BJ (cell line): ENCODE measurements at regions not wholly inside any gene's neighbourhood (a gene's known extent, or its start where the extent isn't known, plus 50 kb on each side); places are given as distances from the start of the nearest gene placed in this dataset.
"Not testable (repeated sequence)": the region's sequence is repeated elsewhere in the genome, so short reads cannot be mapped to it uniquely, and the experiment has no call there.

ENCODE experiments used
- CTCF ChIA-PET: fragments of 350-600 bp; formaldehyde crosslinking; extraction: SDS; loops from one replicate; lab custom pipeline; 2021; ENCODE audit warnings: antibody characterized with exemption, inconsistent platforms; lab: Yijun Ruan, JAX
- POLR2A ChIA-PET: fragments of 300-600 bp; sonication (Branson Sonifier 250); formaldehyde crosslinking; extraction: SDS; loops from one replicate; lab custom pipeline; 2021; ENCODE audit warnings: antibody characterized with exemption; lab: Charles Lee
- DNase-seq: peaks from one replicate; pipeline ENCODE4 v3.0.0-alpha.2; 2011; ENCODE audit warnings: low read depth
- H3K27me3 ChIP-seq: 2 replicates; pipeline ENCODE4 v1.6.0; 2011; ENCODE audit warnings: low read length; ENCODE audit not compliant: control insufficient read depth, insufficient read depth
- H3K36me3 ChIP-seq: 2 replicates; pipeline ENCODE4 v1.5.1; 2011; ENCODE audit warnings: low read length; ENCODE audit not compliant: control insufficient read depth, insufficient read depth
- H3K4me3 ChIP-seq: 2 replicates; pipeline ENCODE4 v1.5.1; 2011; ENCODE audit warnings: low read depth, mild to moderate bottlenecking, control low read depth, low read length
- TF ChIP-seq, protein P1 (sequence below): IDR thresholded peaks from 2 replicates; pipeline ENCODE4 v1.5.1; 2011; ENCODE audit warnings: low read depth, mild to moderate bottlenecking, control low read depth, inconsistent platforms, low read length, moderate library complexity; ENCODE audit not compliant: insufficient read depth

DNA sequence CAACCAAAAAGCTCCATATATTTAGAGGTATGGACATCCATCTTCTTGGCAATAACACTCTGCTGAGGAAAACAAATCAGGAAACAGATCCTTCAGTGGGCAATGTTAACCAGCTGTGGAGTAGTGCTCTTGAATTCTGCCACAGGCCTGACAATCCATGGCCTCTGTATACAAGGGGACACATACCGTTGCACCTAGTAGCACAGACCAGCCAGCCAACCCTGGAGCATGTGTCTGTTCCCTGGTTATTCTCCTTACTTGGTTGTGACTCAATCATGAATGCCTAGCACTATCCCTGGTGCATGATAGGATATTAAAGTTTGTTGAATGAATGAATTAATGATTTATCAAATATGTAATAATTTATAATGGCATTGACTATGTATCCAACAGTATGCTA is 261.4 kb upstream of the MGAT5 start:
- ChIA-PET CTCF (no interaction called here), POLR2A (no interaction called here)
- Histone ChIP-seq H3K27me3 (no peaks in the 10 kb centered on the region), H3K4me3 (no peak overlapping the region), H3K36me3 (no peaks in the 10 kb centered on the region)
- TF ChIP-seq, protein P1, sequence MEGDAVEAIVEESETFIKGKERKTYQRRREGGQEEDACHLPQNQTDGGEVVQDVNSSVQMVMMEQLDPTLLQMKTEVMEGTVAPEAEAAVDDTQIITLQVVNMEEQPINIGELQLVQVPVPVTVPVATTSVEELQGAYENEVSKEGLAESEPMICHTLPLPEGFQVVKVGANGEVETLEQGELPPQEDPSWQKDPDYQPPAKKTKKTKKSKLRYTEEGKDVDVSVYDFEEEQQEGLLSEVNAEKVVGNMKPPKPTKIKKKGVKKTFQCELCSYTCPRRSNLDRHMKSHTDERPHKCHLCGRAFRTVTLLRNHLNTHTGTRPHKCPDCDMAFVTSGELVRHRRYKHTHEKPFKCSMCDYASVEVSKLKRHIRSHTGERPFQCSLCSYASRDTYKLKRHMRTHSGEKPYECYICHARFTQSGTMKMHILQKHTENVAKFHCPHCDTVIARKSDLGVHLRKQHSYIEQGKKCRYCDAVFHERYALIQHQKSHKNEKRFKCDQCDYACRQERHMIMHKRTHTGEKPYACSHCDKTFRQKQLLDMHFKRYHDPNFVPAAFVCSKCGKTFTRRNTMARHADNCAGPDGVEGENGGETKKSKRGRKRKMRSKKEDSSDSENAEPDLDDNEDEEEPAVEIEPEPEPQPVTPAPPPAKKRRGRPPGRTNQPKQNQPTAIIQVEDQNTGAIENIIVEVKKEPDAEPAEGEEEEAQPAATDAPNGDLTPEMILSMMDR = no peak
- no peak for DNase-seq

DNA sequence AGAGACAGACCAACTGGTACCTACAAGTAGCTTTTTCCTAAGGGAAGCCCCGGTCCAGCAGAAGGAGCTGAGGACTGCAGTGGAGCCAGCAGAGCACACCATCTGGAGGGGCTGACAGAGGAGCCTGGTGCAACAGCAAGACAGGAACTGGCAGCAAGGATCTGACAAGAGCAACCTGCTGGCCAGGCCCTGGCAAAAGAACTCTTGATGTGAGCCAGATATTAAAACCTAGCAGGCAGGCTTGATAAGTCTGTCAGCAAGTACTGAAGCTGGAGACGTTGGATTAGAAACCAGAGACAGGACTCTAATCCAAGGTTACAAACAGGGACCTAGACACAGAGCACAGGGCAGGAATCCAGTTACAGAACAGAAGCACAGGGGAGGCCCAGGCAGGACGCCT is 260.7 kb upstream of the MGAT5 start:
- Histone ChIP-seq H3K4me3 (no peak overlapping the region), H3K36me3 (no peaks in the 10 kb centered on the region), H3K27me3 (no peaks in the 10 kb centered on the region)
- POLR2A ChIA-PET = no interaction called here
- no peak for DNase-seq
- TF ChIP-seq, protein P1 = no peak
- CTCF ChIA-PET = no interaction called here

DNA sequence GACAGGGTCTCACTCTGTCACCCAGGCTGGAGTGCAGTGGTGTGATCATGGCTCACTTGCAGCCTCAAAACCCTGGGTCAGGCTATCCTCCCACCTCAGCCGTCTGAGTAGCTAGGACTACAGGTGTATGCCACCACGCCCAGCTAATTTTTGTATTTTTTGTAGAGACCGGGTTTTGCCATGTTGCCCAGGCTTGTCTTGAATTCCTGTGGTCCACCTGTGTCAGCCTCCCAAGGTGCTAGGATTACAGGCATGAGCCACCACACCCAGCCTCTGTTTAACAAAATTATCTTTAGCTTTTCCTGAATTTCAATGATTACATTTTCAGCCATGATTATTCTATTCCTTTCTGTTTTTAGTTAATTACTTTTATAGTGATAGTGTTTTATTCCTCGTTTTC is 255.1 kb upstream of the MGAT5 start:
- CTCF ChIA-PET = interaction anchor here (0.6 kb wide), 1 partner anchor 19 kb away, joined by 5 read pairs; no protein-coding TSS in a partner anchor
- POLR2A ChIA-PET, H3K4me3 ChIP-seq, DNase-seq, H3K36me3 ChIP-seq, H3K27me3 ChIP-seq: not testable (repeated sequence)

DNA sequence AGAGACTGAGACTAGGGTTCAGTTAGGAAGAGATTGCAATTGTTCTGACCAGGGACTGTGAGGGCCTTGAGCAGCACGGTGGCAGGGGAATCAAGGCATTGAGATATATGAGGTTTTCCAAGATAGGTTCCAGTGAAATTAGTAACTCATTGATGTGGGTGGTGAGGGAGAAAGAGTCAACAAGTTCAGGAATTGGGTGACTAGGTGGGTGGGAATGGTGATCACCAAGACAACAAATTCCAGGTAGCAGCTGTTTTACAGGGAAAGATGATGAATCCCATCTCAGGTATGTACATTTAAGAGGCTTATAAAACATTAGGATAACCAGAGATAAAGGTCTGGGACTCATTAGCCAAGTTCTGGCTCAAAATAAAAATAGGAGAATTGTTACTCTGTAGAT is 251.5 kb upstream of the MGAT5 start:
- Histone ChIP-seq H3K27me3 (no peaks in the 10 kb centered on the region), H3K36me3 (no peaks in the 10 kb centered on the region), H3K4me3 (no peak overlapping the region)
- DNase-seq = no peak
- ChIA-PET POLR2A (no interaction called here), CTCF (interaction anchor here (0.6 to 1.9 kb wide), 3 partner anchors 11 to 1739 kb away, joined by 3 to 5 read pairs (median 3); no protein-coding TSS in a partner anchor)
- TF ChIP-seq, protein P1 = no peak

DNA sequence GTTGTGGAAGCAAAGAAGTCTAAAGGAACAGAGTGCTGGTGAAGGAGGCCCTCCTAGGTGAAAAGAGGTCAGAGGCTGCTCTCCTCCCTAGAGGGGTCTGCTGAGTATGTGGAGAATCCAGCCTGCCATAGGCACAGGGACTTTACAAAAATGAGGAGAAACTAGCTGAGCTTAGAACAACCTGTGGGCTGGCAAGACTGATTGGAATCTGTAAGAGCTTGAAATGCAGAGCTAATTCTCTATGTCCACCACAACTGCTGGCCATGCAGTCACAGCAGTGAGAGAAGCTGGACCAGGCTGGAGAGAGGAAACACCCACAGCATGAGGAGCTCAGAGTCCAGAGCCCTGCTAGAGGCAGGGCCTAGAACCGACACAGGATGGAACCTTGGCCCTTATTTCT is 251.0 kb upstream of the MGAT5 start:
- TF ChIP-seq, protein P1 = no peak
- CTCF ChIA-PET = interaction anchor here (0.6 to 1.9 kb wide), 4 partner anchors 12 to 1739 kb away, joined by 3 to 5 read pairs (median 4); no protein-coding TSS in a partner anchor
- no peak overlapping the region for H3K4me3 ChIP-seq
- no peaks in the 10 kb centered on the region for H3K27me3 ChIP-seq
- POLR2A ChIA-PET = no interaction called here
- H3K36me3 ChIP-seq = no peaks in the 10 kb centered on the region
- no peak for DNase-seq

DNA sequence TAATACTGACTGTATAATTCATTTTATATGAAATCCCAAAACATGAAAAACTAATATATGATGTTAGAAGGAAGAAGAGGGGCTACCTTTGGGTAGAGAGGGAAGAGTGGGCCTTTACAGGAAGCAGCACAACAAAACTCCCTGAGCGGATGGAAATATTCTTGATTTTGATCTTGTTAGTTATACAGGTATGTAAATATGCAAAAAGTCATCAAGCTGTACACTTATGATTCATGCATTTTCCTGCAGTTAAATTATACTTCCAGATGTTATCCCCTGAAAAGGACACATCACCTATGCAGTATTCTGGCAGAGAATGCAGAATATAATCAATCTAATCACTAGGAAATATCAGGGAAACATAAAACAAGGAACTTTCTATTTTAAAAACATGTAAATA is 249.4 kb upstream of the MGAT5 start:
- Histone ChIP-seq H3K4me3 (no peak overlapping the region), H3K27me3 (no peaks in the 10 kb centered on the region), H3K36me3 (no peaks in the 10 kb centered on the region)
- ChIA-PET CTCF (no interaction called here), POLR2A (no interaction called here)
- DNase-seq = no peak
- TF ChIP-seq, protein P1 = no peak
